ENCODE measurements at regions not wholly inside any gene's neighbourhood (a gene's known extent, or its start where the extent isn't known, plus 50 kb on each side); places are given as distances from the start of the nearest gene placed in this dataset.

- 63 to 89% (median 77%) methylated on average over 2 of the region's 2 CpGs for WGBS, 5 donors
- Histone ChIP-seq H3K4me1 (peaks cover 0 to 7% (median 0%) of the 10 kb centered on the region in 6 donors), H3K27me3 (replicated peaks in 1 of 7) (no peaks in the 10 kb centered on the region), H3K9me3 (no peaks in the 10 kb centered on the region), H3K27ac (no peak overlapping the region), H3K4me3 (no peak overlapping the region), H3K36me3 (no peaks in the 10 kb centered on the region)
- TF ChIP-seq CTCF (IDR thresholded peaks at IDR 0.05 in 8 of 11, conservative IDR thresholded peaks at IDR 0.05 in 3 of 11) (no peak), POLR2AphosphoS5 (IDR thresholded peaks at IDR 0.05) (no peak), POLR2A (IDR thresholded peaks at IDR 0.05) (no peak)
- DNase-seq, result no peak
- intact Hi-C loops (cut with DNase I; ENCODE audit: low total_unique reads), result no loop called here
These were observed 121.7 kb upstream of the SLC5A12 start for GRCh38 chr11:26843539-26843938.

- Histone ChIP-seq H3K9me3 (no peaks in the 10 kb centered on the region), H3K4me1 (peaks cover 0 to 7% (median 0%) of the 10 kb centered on the region in 6 donors), H3K27me3 (replicated peaks in 1 of 7) (no peaks in the 10 kb centered on the region), H3K36me3 (no peaks in the 10 kb centered on the region), H3K27ac (no peak overlapping the region), H3K4me3 (no peak overlapping the region)
- 72 to 89% (median 81%) methylated on average over 2 of the region's 2 CpGs for WGBS, 5 donors
- TF ChIP-seq POLR2A (IDR thresholded peaks at IDR 0.05), result no peak
- TF ChIP-seq POLR2AphosphoS5 (IDR thresholded peaks at IDR 0.05), result no peak
- TF ChIP-seq CTCF (IDR thresholded peaks at IDR 0.05 in 8 of 11, conservative IDR thresholded peaks at IDR 0.05 in 3 of 11), result no peak
- intact Hi-C loops (cut with DNase I; ENCODE audit: low total_unique reads), result no loop called here
- DNase-seq, result no peak
These were observed 123.1 kb upstream of the SLC5A12 start for GRCh38 chr11:26844963-26845362.

GRCh38 chr11:26846227-26846626 lies 124.4 kb upstream of the SLC5A12 start:
- Histone ChIP-seq H3K4me1 (peaks cover 0 to 7% (median 0%) of the 10 kb centered on the region in 6 donors), H3K9me3 (no peaks in the 10 kb centered on the region), H3K36me3 (no peaks in the 10 kb centered on the region), H3K27ac (no peak overlapping the region), H3K27me3 (replicated peaks in 1 of 7) (no peaks in the 10 kb centered on the region), H3K4me3 (no peak overlapping the region)
- TF ChIP-seq POLR2AphosphoS5 (IDR thresholded peaks at IDR 0.05) (no peak), POLR2A (IDR thresholded peaks at IDR 0.05) (no peak), CTCF (IDR thresholded peaks at IDR 0.05 in 8 of 11, conservative IDR thresholded peaks at IDR 0.05 in 3 of 11) (no peak)
- intact Hi-C loops (cut with DNase I; ENCODE audit: low total_unique reads), result no loop called here
- DNase-seq, result no peak
- WGBS, 5 donors, result 57 to 91% (median 71%) methylated on average over 2 of the region's 2 CpGs

- DNase-seq, result no peak
- TF ChIP-seq POLR2AphosphoS5 (IDR thresholded peaks at IDR 0.05), result no peak
- TF ChIP-seq POLR2A (IDR thresholded peaks at IDR 0.05), result no peak
- TF ChIP-seq CTCF (IDR thresholded peaks at IDR 0.05 in 8 of 11, conservative IDR thresholded peaks at IDR 0.05 in 3 of 11), result no peak
- Histone ChIP-seq H3K27me3 (replicated peaks in 1 of 7) (no peaks in the 10 kb centered on the region), H3K9me3 (no peaks in the 10 kb centered on the region), H3K27ac (no peak overlapping the region), H3K36me3 (no peaks in the 10 kb centered on the region), H3K4me1 (no peaks in the 10 kb centered on the region), H3K4me3 (no peak overlapping the region)
- WGBS, 5 donors, result 76 to 86% (median 78%) methylated on average over 3 of the region's 3 CpGs
- intact Hi-C loops (cut with DNase I; ENCODE audit: low total_unique reads), result no loop called here
These were observed 125.6 kb upstream of the SLC5A12 start for GRCh38 chr11:26847459-26847858.

All from spleen (tissue), 11 donors.